HepG2 (cell line): ENCODE measurements at regions not wholly inside any gene's neighbourhood (a gene's known extent, or its start where the extent isn't known, plus 50 kb on each side); places are given as distances from the start of the nearest gene placed in this dataset.

Experiments
- ATAC-seq: fragments of 200-7000 bp; cut with Tn5 transposase; 3 replicates; pipeline ENCODE4 v1.9.1; 2020; ENCODE audit warnings: mild to moderate bottlenecking, moderate library complexity
- BruUV-seq: library from RNA; stranded (reverse); fragments of 400-500 nt; replicated peaks from 2 replicates; lab custom pipeline; 2021; lab: Mats Ljungman, UMichigan
- CTCF ChIA-PET: fragments of 300-600 bp; formaldehyde crosslinking; extraction: SDS; loops from one replicate; lab custom pipeline; 2021; ENCODE audit warnings: low total read pairs, inconsistent platforms, low intra/inter-chr PET ratio; lab: Yijun Ruan, JAX
- POLR2A ChIA-PET: fragments of 350-600 bp; sonication (Branson Sonifier 250); formaldehyde crosslinking; loops from one replicate; lab custom pipeline; 2020; ENCODE audit warnings: antibody characterized with exemption, inconsistent platforms; lab: Yijun Ruan, JAX
- DNase-seq: peaks from one replicate; pipeline ENCODE4 v3.0.0-alpha.2; 2015; ENCODE audit warnings: low spot score
- FAIRE-seq: peaks from 3 replicates; lab custom pipeline; 2011; peaks lifted over from hg19 to GRCh38; lab: Jason Lieb, UNC
- H2AFZ ChIP-seq: one replicate; pipeline ENCODE4 v1.6.1; 2011; ENCODE audit warnings: low read length, inconsistent platforms
- H3K27ac ChIP-seq: fragments of 300-600 bp; 3 replicates; pipeline ENCODE4 v1.8.0; 2011; ENCODE audit warnings: mixed run types, mild to moderate bottlenecking, mixed read lengths, low read length, inconsistent platforms; ENCODE audit not compliant: insufficient read depth; ENCODE audit errors: extremely low read length
- H3K27me3 ChIP-seq, 2 experiments: fragments of 200-600 bp in 1 of 2; 2 replicates in 1 of 2; 3 replicates in 1 of 2; pipeline versions ENCODE4 v1.6.0 to v1.8.0; 2011; ENCODE audit warnings: low read length in 2 of 2, mild to moderate bottlenecking in 2 of 2, moderate library complexity in 2 of 2, inconsistent platforms in 1 of 2; ENCODE audit not compliant: insufficient read depth in 2 of 2, control insufficient read depth in 1 of 2
- H3K36me3 ChIP-seq, 2 experiments: fragments of 200-600 bp in 1 of 2; replicated peaks in 1 of 2; 2 replicates in 1 of 2; 3 replicates in 1 of 2; pipeline versions ENCODE4 v1.5.1 to v1.8.0; 2011; ENCODE audit warnings: low read length in 2 of 2, inconsistent platforms in 1 of 2; ENCODE audit not compliant: insufficient read depth in 2 of 2, control insufficient read depth in 1 of 2
- H3K4me1 ChIP-seq: 2 replicates; pipeline ENCODE4 v1.5.1; 2012; ENCODE audit warnings: low read length, inconsistent platforms; ENCODE audit not compliant: insufficient read depth
- H3K4me2 ChIP-seq: 2 replicates; pipeline ENCODE4 v1.6.0; 2011; ENCODE audit warnings: low read depth, low read length, inconsistent platforms
- H3K4me3 ChIP-seq, 3 experiments: fragments of 200-600 bp in 1 of 3; sonication (generic), shearing (Covaris generic) in 1 of 3; replicated peaks in 1 of 3; 2 replicates each; pipeline ENCODE4 v1.5.1; 2011 to 2016; ENCODE audit warnings: low read length in 3 of 3, inconsistent platforms in 2 of 3, low read depth in 2 of 3, mild to moderate bottlenecking in 2 of 3, control low read depth in 1 of 3, mixed read lengths in 1 of 3; ENCODE audit not compliant: insufficient read depth in 1 of 3
- H3K79me2 ChIP-seq: one replicate; pipeline ENCODE4 v1.6.1; 2011; ENCODE audit warnings: low read length, inconsistent platforms; ENCODE audit not compliant: insufficient read depth
- H3K9ac ChIP-seq: 2 replicates; pipeline ENCODE4 v1.6.0; 2011; ENCODE audit warnings: mild to moderate bottlenecking, low read depth, low read length, inconsistent platforms; ENCODE audit not compliant: insufficient read depth
- H3K9me3 ChIP-seq: 2 replicates; pipeline ENCODE4 v1.5.1; 2012; ENCODE audit warnings: mild to moderate bottlenecking, low read length
- H4K20me1 ChIP-seq: 2 replicates; pipeline ENCODE4 v1.6.0; 2011; ENCODE audit warnings: inconsistent platforms, mild to moderate bottlenecking, low read length, moderate library complexity; ENCODE audit not compliant: insufficient read depth
- ASH2L ChIP-seq: fragments of 300-600, 200-600 bp; sonication (generic); IDR thresholded peaks from 2 replicates; pipeline ENCODE4 v1.7.0; 2017; ENCODE audit warnings: low read depth, mild to moderate bottlenecking, moderate library complexity, mixed read lengths, low read length; ENCODE audit not compliant: insufficient read length
- HMG20A ChIP-seq: IDR thresholded peaks from 2 replicates; pipeline ENCODE4 v1.6.1; 2016; ENCODE audit warnings: borderline replicate concordance
- SALL2 ChIP-seq: sonication (generic); formaldehyde crosslinking; IDR thresholded peaks from 2 replicates; pipeline ENCODE4 v1.8.1; 2023; ENCODE audit warnings: mild to moderate bottlenecking, missing genetic modification reagents, inconsistent platforms
- SAP130 ChIP-seq: IDR thresholded peaks from 2 replicates; pipeline ENCODE4 v1.6.1; 2016; ENCODE audit warnings: low read depth
- SMARCC2 ChIP-seq: fragments of 450-650 bp; IDR thresholded peaks from 2 replicates; pipeline ENCODE4 v1.6.1; 2017; ENCODE audit warnings: antibody characterized with exemption, mild to moderate bottlenecking
- ZNF30 ChIP-seq: sonication (generic); formaldehyde crosslinking; IDR thresholded peaks from 2 replicates; pipeline ENCODE4 v1.5.0; 2020; ENCODE audit warnings: mild to moderate bottlenecking, missing genetic modification reagents
- ZNF543 ChIP-seq: sonication (generic); formaldehyde crosslinking; IDR thresholded peaks from 2 replicates; pipeline ENCODE4 v1.4.0; 2020; ENCODE audit warnings: mild to moderate bottlenecking, missing genetic modification reagents
- ZNF616 ChIP-seq: sonication (generic); formaldehyde crosslinking; IDR thresholded peaks from 2 replicates; pipeline ENCODE4 v1.5.0; 2020; ENCODE audit warnings: low read depth, mild to moderate bottlenecking, missing genetic modification reagents
- ZNF768 ChIP-seq: sonication (generic); formaldehyde crosslinking; IDR thresholded peaks from 2 replicates; pipeline ENCODE4 v1.4.0; 2020; ENCODE audit warnings: missing genetic modification reagents
- whole genome bisulfite sequencing: methylation state at CpG from one replicate; pipeline ENCODE4 v1.1.6; 2017; ENCODE audit warnings: low lambda C conversion rate; 5-methylcytosine and 5-hydroxymethylcytosine counted together
- in situ Hi-C: cut with HindIII; loops from 2 replicates; pipeline ENCODE4 v1.10.0; 2017; ENCODE audit warnings: low pct_unique_long_range_greater_than_20kb; ENCODE audit not compliant: extremely low pct_ligation_motif_present
- intact Hi-C: fragments of 100-400 bp; cut with micrococcal nuclease; formaldehyde crosslinking; loops from one replicate; pipeline ENCODE4 v1.10.0; 2022; ENCODE audit not compliant: unreplicated experiment
- TF ChIP-seq, protein P1 (sequence below): IDR thresholded peaks from 2 replicates; pipeline ENCODE4 v1.6.1; 2016; ENCODE audit warnings: control low read depth
- TF ChIP-seq, protein P2 (sequence below): sonication (generic); formaldehyde crosslinking; IDR thresholded peaks from 2 replicates; pipeline ENCODE4 v1.4.0; 2020; ENCODE audit warnings: missing genetic modification reagents; ENCODE audit errors: not compliant biosample characterization
- TF ChIP-seq, protein P3 (sequence below): sonication (generic); formaldehyde crosslinking; IDR thresholded peaks from 2 replicates; pipeline ENCODE4; 2020; ENCODE audit warnings: missing genetic modification reagents, mild to moderate bottlenecking, borderline replicate concordance
- TF ChIP-seq, protein P4 (sequence below): fragments of 450-650 bp; IDR thresholded peaks from 2 replicates; pipeline ENCODE4 v1.6.1; 2017

DNA sequence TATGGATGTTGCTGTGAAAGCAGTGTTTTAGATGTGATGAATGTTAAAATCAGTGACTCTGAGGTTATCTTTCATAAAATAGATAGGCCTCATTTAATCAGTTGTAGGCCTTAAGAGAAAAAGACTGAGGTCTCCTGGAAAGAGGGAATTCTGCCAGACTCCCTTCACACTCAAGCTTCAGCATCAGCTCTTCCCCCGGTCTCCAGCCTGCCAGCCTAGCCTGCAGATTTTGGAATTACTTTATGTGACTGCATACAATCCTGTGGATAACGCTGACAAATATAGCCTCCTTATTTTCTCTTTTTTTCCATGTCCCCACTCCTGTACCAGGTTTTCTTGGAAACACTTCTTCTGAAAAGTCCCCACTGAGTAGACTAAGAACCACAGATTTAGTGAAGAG lies 510.3 kb downstream of the GBE1 start:
- TF ChIP-seq, protein P1, sequence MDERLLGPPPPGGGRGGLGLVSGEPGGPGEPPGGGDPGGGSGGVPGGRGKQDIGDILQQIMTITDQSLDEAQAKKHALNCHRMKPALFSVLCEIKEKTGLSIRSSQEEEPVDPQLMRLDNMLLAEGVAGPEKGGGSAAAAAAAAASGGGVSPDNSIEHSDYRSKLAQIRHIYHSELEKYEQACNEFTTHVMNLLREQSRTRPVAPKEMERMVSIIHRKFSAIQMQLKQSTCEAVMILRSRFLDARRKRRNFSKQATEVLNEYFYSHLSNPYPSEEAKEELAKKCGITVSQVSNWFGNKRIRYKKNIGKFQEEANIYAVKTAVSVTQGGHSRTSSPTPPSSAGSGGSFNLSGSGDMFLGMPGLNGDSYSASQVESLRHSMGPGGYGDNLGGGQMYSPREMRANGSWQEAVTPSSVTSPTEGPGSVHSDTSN (CRISPR knock-in tag) = no peak
- TF ChIP-seq, protein P2, sequence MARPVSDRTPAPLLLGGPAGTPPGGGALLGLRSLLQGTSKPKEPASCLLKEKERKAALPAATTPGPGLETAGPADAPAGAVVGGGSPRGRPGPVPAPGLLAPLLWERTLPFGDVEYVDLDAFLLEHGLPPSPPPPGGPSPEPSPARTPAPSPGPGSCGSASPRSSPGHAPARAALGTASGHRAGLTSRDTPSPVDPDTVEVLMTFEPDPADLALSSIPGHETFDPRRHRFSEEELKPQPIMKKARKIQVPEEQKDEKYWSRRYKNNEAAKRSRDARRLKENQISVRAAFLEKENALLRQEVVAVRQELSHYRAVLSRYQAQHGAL (CRISPR knock-in tag) = no peak
- TF ChIP-seq ZNF543 (CRISPR knock-in tag) = no peak
- no peak overlapping the region for H3K27ac ChIP-seq
- no peak overlapping the region for H3K4me2 ChIP-seq
- FAIRE-seq (no peak), ATAC-seq (no peak), DNase-seq (no peak)
- no peaks in the 10 kb centered on the region for H3K9me3 ChIP-seq
- POLR2A ChIA-PET = no interaction called here
- CTCF ChIA-PET = no interaction called here
- 88% methylated on average over 2 of the region's 2 CpGs for WGBS
- no peak overlapping the region for H3K9ac ChIP-seq
- intact Hi-C loops (no loop called here), in situ Hi-C loops (no loop called here)
- H3K79me2 ChIP-seq = no peaks in the 10 kb centered on the region
- no peak overlapping the region for H3K4me3 ChIP-seq
- no peaks in the 10 kb centered on the region for H3K36me3 ChIP-seq
- H3K27me3 ChIP-seq = no peaks in the 10 kb centered on the region
- H2AFZ ChIP-seq = no peak overlapping the region
- BruUV-seq = no TSS peak
- H3K4me1 ChIP-seq = peaks cover 26% of the 10 kb centered on the region
- H4K20me1 ChIP-seq = no peaks in the 10 kb centered on the region

DNA sequence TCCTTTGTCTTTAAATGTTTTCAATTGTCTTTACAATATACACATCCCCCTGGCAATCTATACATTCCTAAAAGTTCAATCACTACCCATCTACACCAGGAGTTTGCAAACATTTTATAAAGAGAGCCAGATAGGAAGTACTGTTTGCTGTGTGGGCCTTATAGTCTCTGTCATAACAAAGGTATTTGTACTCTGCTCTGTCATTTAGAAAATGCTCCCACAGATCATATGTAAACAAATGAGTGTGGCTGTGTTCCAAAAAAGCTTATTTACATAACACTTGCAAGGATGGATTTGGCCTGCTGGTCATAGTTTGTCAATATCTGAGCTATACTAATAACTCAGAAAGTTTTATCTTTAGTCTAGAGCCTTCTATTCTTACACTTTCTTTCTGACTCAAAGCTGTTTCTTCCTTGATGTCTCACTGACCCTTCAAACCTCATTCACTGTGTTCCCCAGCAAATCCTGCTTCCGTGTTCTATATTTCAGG lies 511.9 kb downstream of the GBE1 start:
- H3K27ac ChIP-seq = peak overlapping the region; percentile 25
- peak overlapping the region; percentile 50 for H3K4me2 ChIP-seq
- TF ChIP-seq ASH2L = peak; percentile 28
- no peak for TF ChIP-seq SALL2 (CRISPR knock-in tag)
- TF ChIP-seq HMG20A (CRISPR knock-in tag) = peak; percentile 98
- TF ChIP-seq SMARCC2 = peak; percentile 91
- TF ChIP-seq SAP130 (CRISPR knock-in tag) = peak; percentile 76
- no peak for TF ChIP-seq ZNF30 (CRISPR knock-in tag)
- TF ChIP-seq, protein P3, sequence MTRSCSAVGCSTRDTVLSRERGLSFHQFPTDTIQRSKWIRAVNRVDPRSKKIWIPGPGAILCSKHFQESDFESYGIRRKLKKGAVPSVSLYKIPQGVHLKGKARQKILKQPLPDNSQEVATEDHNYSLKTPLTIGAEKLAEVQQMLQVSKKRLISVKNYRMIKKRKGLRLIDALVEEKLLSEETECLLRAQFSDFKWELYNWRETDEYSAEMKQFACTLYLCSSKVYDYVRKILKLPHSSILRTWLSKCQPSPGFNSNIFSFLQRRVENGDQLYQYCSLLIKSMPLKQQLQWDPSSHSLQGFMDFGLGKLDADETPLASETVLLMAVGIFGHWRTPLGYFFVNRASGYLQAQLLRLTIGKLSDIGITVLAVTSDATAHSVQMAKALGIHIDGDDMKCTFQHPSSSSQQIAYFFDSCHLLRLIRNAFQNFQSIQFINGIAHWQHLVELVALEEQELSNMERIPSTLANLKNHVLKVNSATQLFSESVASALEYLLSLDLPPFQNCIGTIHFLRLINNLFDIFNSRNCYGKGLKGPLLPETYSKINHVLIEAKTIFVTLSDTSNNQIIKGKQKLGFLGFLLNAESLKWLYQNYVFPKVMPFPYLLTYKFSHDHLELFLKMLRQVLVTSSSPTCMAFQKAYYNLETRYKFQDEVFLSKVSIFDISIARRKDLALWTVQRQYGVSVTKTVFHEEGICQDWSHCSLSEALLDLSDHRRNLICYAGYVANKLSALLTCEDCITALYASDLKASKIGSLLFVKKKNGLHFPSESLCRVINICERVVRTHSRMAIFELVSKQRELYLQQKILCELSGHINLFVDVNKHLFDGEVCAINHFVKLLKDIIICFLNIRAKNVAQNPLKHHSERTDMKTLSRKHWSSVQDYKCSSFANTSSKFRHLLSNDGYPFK (CRISPR knock-in tag) = no peak
- no peak for TF ChIP-seq ZNF616 (CRISPR knock-in tag)
- TF ChIP-seq ZNF768 (CRISPR knock-in tag) = no peak
- TF ChIP-seq, protein P4, sequence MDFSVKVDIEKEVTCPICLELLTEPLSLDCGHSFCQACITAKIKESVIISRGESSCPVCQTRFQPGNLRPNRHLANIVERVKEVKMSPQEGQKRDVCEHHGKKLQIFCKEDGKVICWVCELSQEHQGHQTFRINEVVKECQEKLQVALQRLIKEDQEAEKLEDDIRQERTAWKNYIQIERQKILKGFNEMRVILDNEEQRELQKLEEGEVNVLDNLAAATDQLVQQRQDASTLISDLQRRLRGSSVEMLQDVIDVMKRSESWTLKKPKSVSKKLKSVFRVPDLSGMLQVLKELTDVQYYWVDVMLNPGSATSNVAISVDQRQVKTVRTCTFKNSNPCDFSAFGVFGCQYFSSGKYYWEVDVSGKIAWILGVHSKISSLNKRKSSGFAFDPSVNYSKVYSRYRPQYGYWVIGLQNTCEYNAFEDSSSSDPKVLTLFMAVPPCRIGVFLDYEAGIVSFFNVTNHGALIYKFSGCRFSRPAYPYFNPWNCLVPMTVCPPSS = no peak

More for the DNA sequence above, 511.9 kb downstream of the GBE1 start:
- ChIA-PET POLR2A (interaction anchor here (1.4 kb wide), 1 partner anchor 51 kb away, joined by 18 read pairs; no protein-coding TSS in a partner anchor), CTCF (no interaction called here)
- Histone ChIP-seq H3K36me3 (no peaks in the 10 kb centered on the region), H3K27me3 (no peaks in the 10 kb centered on the region), H3K4me3 (no peak overlapping the region; a peak in 1 of 6 replicates), H4K20me1 (no peaks in the 10 kb centered on the region), H3K9ac (no peak overlapping the region), H3K4me1 (peaks cover 26% of the 10 kb centered on the region), H3K79me2 (no peaks in the 10 kb centered on the region), H3K9me3 (no peaks in the 10 kb centered on the region), H2AFZ (no peak overlapping the region)
- peak; percentile 100 for ATAC-seq
- in situ Hi-C loops (no loop called here), intact Hi-C loops (loop anchor here (1.0 kb wide), 1 partner anchor 51 kb away; no protein-coding TSS in a partner anchor)
- DNase-seq = peak; percentile 97
- BruUV-seq = no TSS peak
- 9% methylated on average over 1 of the region's 1 CpG for whole genome bisulfite sequencing
- peak; percentile 36 for FAIRE-seq
